Left lung (tissue), 4 donors: ENCODE measurements at regions not wholly inside any gene's neighbourhood (a gene's known extent, or its start where the extent isn't known, plus 50 kb on each side); places are given as distances from the start of the nearest gene placed in this dataset.

ENCODE experiments used
- ATAC-seq: fragments of 200-7000 bp; cut with Tn5 transposase; one replicate; pipeline ENCODE4 v1.9.1; 2020; ENCODE audit warnings: moderate library complexity
- DNase-seq, 4 donors: peaks; one replicate each; pipeline ENCODE4 v3.0.0-alpha.2; 2013 to 2020
- H3K27ac ChIP-seq, 2 donors: fragments of 200-600 bp; sonication (generic) in 1 of 2; one replicate each; pipeline versions ENCODE4 v1.5.0 to v1.8.0; 2020 to 2021
- H3K27me3 ChIP-seq, 2 donors: fragments of 200-600 bp; sonication (generic) in 1 of 2; one replicate each; pipeline versions ENCODE4 v1.5.0 to v1.8.0; 2020 to 2021
- H3K36me3 ChIP-seq, 2 donors: fragments of 200-600 bp; sonication (generic) in 1 of 2; one replicate each; pipeline versions ENCODE4 v1.5.0 to v1.8.0; 2020 to 2021
- H3K4me1 ChIP-seq, 2 donors: fragments of 200-600 bp; one replicate each; pipeline ENCODE4 v1.8.0; 2021
- H3K4me3 ChIP-seq, 2 donors: fragments of 200-600 bp; sonication (generic) in 1 of 2; one replicate each; pipeline versions ENCODE4 v1.5.0 to v1.8.0; 2020 to 2021; ENCODE audit warnings: mild to moderate bottlenecking in 1 of 2
- H3K9me3 ChIP-seq, 2 donors: fragments of 200-600 bp; sonication (generic) in 1 of 2; one replicate each; pipeline versions ENCODE4 v1.5.0 to v1.8.0; 2020 to 2021
- intact Hi-C, 2 donors: fragments of 100-400 bp; cut with DNase I; formaldehyde crosslinking; loops; one replicate each; pipeline versions ENCODE4 v1.11.2 to v1.14.2; 2022
- TF ChIP-seq, protein P1 (sequence below), 2 donors: fragments of 200-600 bp; sonication (generic) in 1 of 2; IDR thresholded peaks; one replicate each; pipeline versions ENCODE4 v1.5.0 to v1.8.0; 2021; ENCODE audit warnings: antibody characterized with exemption in 2 of 2
- donor health status: DM: no; HTN: yes; CAD: no.
- donor health status: DM: no; HTN: no; CAD: no.

DNA sequence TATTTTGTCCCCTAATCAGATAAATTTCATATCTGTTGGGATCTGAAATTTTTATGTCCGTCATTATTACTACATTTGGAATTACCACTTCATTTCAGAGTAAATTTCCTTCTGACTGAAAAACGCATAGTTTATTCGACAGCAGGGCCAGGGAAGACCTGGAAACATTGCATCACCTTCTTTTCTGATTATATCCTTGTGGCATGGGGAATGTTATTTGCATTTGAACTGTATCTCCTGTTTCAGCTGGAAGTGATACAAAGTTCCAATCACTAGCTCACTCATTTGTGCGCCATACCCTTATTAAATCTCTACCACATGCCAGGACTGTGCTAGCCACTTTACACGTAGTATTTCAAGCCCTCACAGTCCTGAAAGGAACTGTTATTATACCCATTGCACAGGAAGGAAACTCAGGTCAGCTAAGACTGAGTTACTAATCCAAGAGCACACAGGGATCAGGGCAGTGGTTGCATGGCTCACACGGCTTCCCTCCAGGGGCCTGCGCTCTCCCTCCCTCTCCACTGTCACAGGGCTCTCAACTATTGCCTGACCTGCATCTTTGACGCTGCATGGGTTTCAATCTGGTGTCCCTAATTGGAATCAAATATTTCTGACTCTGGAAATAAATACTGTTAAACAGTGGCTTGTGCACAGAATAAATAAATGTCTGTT is 84.4 kb upstream of the NANOS1 start:
- H3K4me1 ChIP-seq, result no peaks in the 10 kb centered on the region
- H3K36me3 ChIP-seq, result no peaks in the 10 kb centered on the region
- H3K9me3 ChIP-seq, result no peaks in the 10 kb centered on the region
- intact Hi-C loops, result no loop called here
- no peak overlapping the region for H3K27ac ChIP-seq
- ATAC-seq, result no peak
- H3K27me3 ChIP-seq, result no peaks in the 10 kb centered on the region
- H3K4me3 ChIP-seq, result no peak overlapping the region
- DNase-seq, result no peak
- TF ChIP-seq, protein P1, sequence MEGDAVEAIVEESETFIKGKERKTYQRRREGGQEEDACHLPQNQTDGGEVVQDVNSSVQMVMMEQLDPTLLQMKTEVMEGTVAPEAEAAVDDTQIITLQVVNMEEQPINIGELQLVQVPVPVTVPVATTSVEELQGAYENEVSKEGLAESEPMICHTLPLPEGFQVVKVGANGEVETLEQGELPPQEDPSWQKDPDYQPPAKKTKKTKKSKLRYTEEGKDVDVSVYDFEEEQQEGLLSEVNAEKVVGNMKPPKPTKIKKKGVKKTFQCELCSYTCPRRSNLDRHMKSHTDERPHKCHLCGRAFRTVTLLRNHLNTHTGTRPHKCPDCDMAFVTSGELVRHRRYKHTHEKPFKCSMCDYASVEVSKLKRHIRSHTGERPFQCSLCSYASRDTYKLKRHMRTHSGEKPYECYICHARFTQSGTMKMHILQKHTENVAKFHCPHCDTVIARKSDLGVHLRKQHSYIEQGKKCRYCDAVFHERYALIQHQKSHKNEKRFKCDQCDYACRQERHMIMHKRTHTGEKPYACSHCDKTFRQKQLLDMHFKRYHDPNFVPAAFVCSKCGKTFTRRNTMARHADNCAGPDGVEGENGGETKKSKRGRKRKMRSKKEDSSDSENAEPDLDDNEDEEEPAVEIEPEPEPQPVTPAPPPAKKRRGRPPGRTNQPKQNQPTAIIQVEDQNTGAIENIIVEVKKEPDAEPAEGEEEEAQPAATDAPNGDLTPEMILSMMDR (IDR thresholded peaks at IDR 0.05), result no peak

DNA sequence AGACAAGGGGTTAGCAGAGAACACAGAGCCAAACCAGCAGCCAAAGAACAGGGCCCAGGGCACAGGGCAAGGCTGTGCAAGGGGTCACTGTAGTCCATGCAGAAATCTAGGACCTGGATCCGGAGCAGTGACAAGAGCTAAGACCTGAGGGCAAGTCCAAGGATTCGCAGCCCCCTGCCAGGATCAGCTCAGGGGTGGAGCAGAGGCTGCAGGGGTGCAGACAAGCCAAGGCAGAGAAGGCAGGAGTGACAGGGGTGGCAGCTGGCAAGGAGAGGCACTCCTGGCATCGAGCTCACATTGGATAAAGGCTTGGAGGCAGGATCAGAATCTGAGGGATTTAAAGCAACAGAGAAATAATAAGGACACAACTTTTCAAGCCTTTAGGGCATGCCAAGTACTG is 80.7 kb upstream of the NANOS1 start:
- no peak for DNase-seq
- no peaks in the 10 kb centered on the region for H3K9me3 ChIP-seq
- ATAC-seq, result no peak
- H3K27ac ChIP-seq, result no peak overlapping the region
- H3K36me3 ChIP-seq, result no peaks in the 10 kb centered on the region
- no peaks in the 10 kb centered on the region for H3K4me1 ChIP-seq
- H3K4me3 ChIP-seq, result no peak overlapping the region
- no peaks in the 10 kb centered on the region for H3K27me3 ChIP-seq
- TF ChIP-seq, protein P1 (IDR thresholded peaks at IDR 0.05), result no peak
- intact Hi-C loops, result no loop called here

DNA sequence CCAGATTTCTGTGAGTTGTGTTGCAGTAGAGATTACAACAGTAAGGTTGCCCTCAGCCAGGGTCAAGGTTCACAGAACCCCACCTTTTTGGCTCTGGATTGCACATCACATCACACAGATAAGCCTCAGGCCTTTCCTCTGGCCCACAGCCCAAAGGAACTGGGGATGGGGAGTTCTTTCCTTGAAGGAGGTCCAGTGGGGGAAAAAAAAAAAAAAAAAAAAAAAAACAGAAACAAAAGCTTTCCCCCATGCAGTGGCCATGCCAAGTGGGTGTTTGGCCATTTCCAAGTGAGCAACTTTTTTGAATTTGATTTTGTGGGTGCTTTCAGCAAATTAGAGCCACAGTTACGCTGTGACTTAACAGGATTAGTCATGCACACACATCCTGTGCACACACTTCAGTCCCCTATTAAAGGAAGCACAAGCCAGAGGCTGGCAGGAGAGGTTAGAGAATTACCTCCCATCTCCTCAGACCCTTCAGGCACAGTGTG is 79.3 kb upstream of the NANOS1 start:
- intact Hi-C loops, result no loop called here
- DNase-seq (no peak), ATAC-seq (peak; percentile 89)
- Histone ChIP-seq H3K27me3 (no peaks in the 10 kb centered on the region), H3K36me3 (no peaks in the 10 kb centered on the region), H3K27ac (no peak overlapping the region), H3K4me1 (no peaks in the 10 kb centered on the region), H3K9me3 (no peaks in the 10 kb centered on the region), H3K4me3 (no peak overlapping the region)
- TF ChIP-seq, protein P1 (IDR thresholded peaks at IDR 0.05), result no peak

DNA sequence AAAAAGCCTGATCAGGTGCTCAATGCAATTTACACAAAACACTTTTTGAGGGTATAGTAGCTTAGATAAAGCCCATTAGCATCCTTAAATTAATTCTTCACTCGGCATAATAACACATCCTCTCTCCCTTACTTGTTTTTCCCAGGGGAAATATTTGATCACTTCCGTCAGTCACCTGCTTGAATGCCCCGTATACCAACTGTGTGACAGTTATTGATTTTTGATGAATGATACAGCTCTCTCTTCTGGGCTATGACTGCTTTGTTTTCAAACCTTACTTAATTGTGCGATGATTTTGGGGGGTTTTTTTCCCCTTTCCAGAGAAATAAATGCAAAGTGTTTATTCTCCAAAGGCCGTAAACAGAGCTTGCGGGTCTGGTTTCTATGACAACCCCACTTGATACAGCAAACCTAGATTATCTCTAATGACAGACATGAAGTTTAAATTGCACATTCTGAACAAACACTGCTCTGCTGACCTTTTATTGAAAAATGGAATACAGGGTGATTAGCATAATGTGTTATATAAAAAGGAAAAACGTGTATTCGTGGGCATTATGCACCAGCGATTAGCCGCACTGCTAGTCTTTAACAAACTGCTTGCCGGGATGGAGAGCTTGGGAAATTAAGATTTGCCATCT is 78.4 kb upstream of the NANOS1 start:
- Histone ChIP-seq H3K27ac (no peak overlapping the region), H3K27me3 (no peaks in the 10 kb centered on the region), H3K4me1 (no peaks in the 10 kb centered on the region), H3K36me3 (no peaks in the 10 kb centered on the region), H3K9me3 (no peaks in the 10 kb centered on the region), H3K4me3 (no peak overlapping the region)
- intact Hi-C loops, result no loop called here
- ATAC-seq (no peak), DNase-seq (no peak)
- TF ChIP-seq, protein P1 (IDR thresholded peaks at IDR 0.05), result no peak

DNA sequence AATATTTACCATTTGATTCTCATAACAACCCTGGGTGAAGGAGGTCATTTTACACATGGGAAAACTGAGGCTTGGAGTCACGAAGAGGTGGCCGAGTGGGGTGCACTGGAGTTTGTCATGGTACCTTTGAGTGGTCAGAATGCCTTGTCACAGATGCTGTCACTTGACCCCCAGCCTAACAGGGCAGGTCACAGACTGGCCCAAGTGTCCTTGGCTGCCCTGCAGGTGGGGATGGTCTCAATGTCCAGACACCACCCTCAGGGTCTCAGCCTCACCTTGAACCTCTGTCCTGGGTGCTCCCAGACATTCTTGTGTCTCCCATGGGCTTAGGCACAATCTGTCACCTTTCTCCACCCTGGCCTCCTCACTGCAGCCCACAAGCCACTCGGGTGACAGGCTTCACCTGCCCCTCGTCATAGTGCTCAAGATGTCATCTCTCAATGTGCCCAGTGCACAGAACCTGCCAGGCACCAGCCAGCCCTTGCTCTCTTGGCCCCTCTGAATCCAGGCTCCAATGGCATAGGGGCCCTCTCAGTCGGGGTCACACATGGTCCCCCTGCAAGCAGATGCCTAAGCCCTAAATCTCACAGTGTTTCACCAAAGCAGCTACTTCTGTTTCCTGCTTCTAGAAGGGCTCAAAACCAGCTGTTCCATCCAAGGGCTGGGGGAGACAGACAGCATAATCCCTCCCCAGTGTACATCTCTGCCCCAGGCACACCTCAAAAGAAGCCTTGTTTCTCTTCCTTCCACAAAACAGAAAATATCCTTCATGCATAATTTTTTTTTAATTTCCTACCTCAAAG is 76.8 kb upstream of the NANOS1 start:
- TF ChIP-seq, protein P1 (IDR thresholded peaks at IDR 0.05), result no peak
- no peak for ATAC-seq
- intact Hi-C loops, result no loop called here
- H3K4me1 ChIP-seq, result no peaks in the 10 kb centered on the region
- no peak overlapping the region for H3K4me3 ChIP-seq
- H3K27ac ChIP-seq, result no peak overlapping the region
- no peaks in the 10 kb centered on the region for H3K27me3 ChIP-seq
- no peak for DNase-seq
- no peaks in the 10 kb centered on the region for H3K36me3 ChIP-seq
- no peaks in the 10 kb centered on the region for H3K9me3 ChIP-seq
